Endothelial cell of umbilical vein (primary cell): ENCODE measurements at regions not wholly inside any gene's neighbourhood (a gene's known extent, or its start where the extent isn't known, plus 50 kb on each side); places are given as distances from the start of the nearest gene placed in this dataset.

ENCODE experiments used
- BruUV-seq: library from RNA; stranded (reverse); fragments of 400-500 nt; replicated peaks from 2 replicates; lab custom pipeline; 2021; lab: Mats Ljungman, UMichigan
- CTCF ChIA-PET: fragments of 300-600, 350-600 bp; sonication (Branson Sonifier 250); formaldehyde crosslinking; loops from one replicate; lab custom pipeline; 2021; ENCODE audit warnings: antibody characterized with exemption, inconsistent platforms; lab: Charles Lee
- POLR2A ChIA-PET: fragments of 300-600, 350-600 bp; sonication (Branson Sonifier 250); formaldehyde crosslinking; loops from one replicate; lab custom pipeline; 2021; ENCODE audit warnings: antibody characterized with exemption, inconsistent platforms; lab: Charles Lee
- DNase-seq: peaks from one replicate; pipeline ENCODE4 v3.0.0-alpha.2; 2011; ENCODE audit warnings: low read depth, low spot score
- FAIRE-seq: peaks from 2 replicates; lab custom pipeline; 2011; peaks lifted over from hg19 to GRCh38; lab: Jason Lieb, UNC
- H2AFZ ChIP-seq: 2 replicates; pipeline ENCODE4 v1.6.0; 2012; ENCODE audit warnings: low read depth, low read length, control low read depth, inconsistent platforms
- H3K27ac ChIP-seq: 2 replicates; pipeline ENCODE4 v1.5.1; 2011; ENCODE audit warnings: low read depth, mild to moderate bottlenecking, control low read depth, low read length, moderate library complexity; ENCODE audit not compliant: insufficient read depth
- H3K27me3 ChIP-seq, 2 experiments: 2 replicates each; pipeline versions ENCODE4 v1.6.0 to v1.6.1; 2011; ENCODE audit warnings: low read length in 2 of 2, mixed read lengths in 1 of 2; ENCODE audit not compliant: control insufficient read depth in 2 of 2, insufficient read depth in 2 of 2
- H3K36me3 ChIP-seq, 2 experiments: 2 replicates in 1 of 2; 3 replicates in 1 of 2; pipeline ENCODE4 v1.5.1; 2011; ENCODE audit warnings: low read length in 2 of 2, mild to moderate bottlenecking in 1 of 2, moderate library complexity in 1 of 2; ENCODE audit not compliant: control insufficient read depth in 2 of 2, insufficient read depth in 2 of 2; ENCODE audit errors: extremely low read depth in 1 of 2
- H3K4me1 ChIP-seq: 3 replicates; pipeline ENCODE4 v1.5.1; 2011; ENCODE audit warnings: mild to moderate bottlenecking, low read length; ENCODE audit not compliant: control insufficient read depth, insufficient read depth; ENCODE audit errors: extremely low read depth
- H3K4me2 ChIP-seq: 2 replicates; pipeline ENCODE4 v1.6.1; 2011; ENCODE audit warnings: low read length, control low read depth, mixed read lengths; ENCODE audit not compliant: insufficient read depth
- H3K4me3 ChIP-seq, 3 experiments: fragments of 200-600 bp in 1 of 3; sonication (generic), shearing (Covaris generic) in 1 of 3; replicated peaks in 1 of 3; 2 replicates each; pipeline ENCODE4 v1.5.1; 2011 to 2016; ENCODE audit warnings: control low read depth in 3 of 3, low read length in 3 of 3, mild to moderate bottlenecking in 2 of 3, inconsistent platforms in 1 of 3, low read depth in 1 of 3, moderate library complexity in 1 of 3; ENCODE audit not compliant: insufficient read depth in 1 of 3
- H3K79me2 ChIP-seq: 2 replicates; pipeline ENCODE4 v1.6.0; 2012; ENCODE audit warnings: low read length, inconsistent platforms; ENCODE audit not compliant: control insufficient read depth, insufficient read depth
- H3K9ac ChIP-seq: replicated peaks from 2 replicates; pipeline ENCODE3; 2011; ENCODE audit warnings: low read length, control low read depth; ENCODE audit not compliant: insufficient read depth; ENCODE audit errors: extremely low read depth
- H3K9me1 ChIP-seq: replicated peaks from 3 replicates; pipeline ENCODE4 v1.6.0; 2011; ENCODE audit warnings: mild to moderate bottlenecking, low read length; ENCODE audit not compliant: control insufficient read depth, insufficient read depth; ENCODE audit errors: extremely low read depth
- H3K9me3 ChIP-seq: replicated peaks from 2 replicates; pipeline ENCODE4 v1.5.1; 2012; ENCODE audit warnings: low read length, inconsistent platforms; ENCODE audit not compliant: control insufficient read depth, insufficient read depth
- H4K20me1 ChIP-seq: replicated peaks from 2 replicates; pipeline ENCODE3; 2011; ENCODE audit warnings: mild to moderate bottlenecking, low read length; ENCODE audit not compliant: control insufficient read depth, insufficient read depth; ENCODE audit errors: extremely low read depth
- EZH2 ChIP-seq: IDR thresholded peaks from 2 replicates; pipeline ENCODE4 v1.6.1; 2012; ENCODE audit warnings: borderline replicate concordance, low read depth, mild to moderate bottlenecking, moderate library complexity, low read length, inconsistent platforms; ENCODE audit not compliant: severe bottlenecking
- FOS ChIP-seq: IDR thresholded peaks from 2 replicates; pipeline ENCODE4 v1.6.1; 2011; ENCODE audit warnings: mild to moderate bottlenecking, low read length, moderate library complexity, borderline replicate concordance; ENCODE audit not compliant: insufficient read depth
- GATA2 ChIP-seq: IDR thresholded peaks from 2 replicates; pipeline ENCODE4 v1.7.0; 2011; ENCODE audit warnings: low read depth, mild to moderate bottlenecking, moderate library complexity, mixed read lengths, low read length; ENCODE audit not compliant: insufficient read length, insufficient read depth
- JUN ChIP-seq: IDR thresholded peaks from 2 replicates; pipeline ENCODE4 v1.6.1; 2011; ENCODE audit warnings: borderline replicate concordance, low read depth; ENCODE audit not compliant: insufficient read length, insufficient read depth
- MYC ChIP-seq: IDR thresholded peaks from one replicate; pipeline ENCODE4 v1.6.1; 2011; ENCODE audit warnings: mild to moderate bottlenecking, low read depth, low read length
- POLR2A ChIP-seq: IDR thresholded peaks from 2 replicates; pipeline ENCODE4 v1.6.1; 2012; ENCODE audit warnings: low read depth, mild to moderate bottlenecking, control low read depth, low read length
- POLR2AphosphoS5 ChIP-seq: IDR thresholded peaks from 2 replicates; pipeline ENCODE4 v1.6.1; 2012; ENCODE audit warnings: low read depth, mild to moderate bottlenecking, control low read depth, low read length, moderate library complexity; ENCODE audit not compliant: insufficient read depth
- dilution Hi-C: fragments of 300-500 bp; cut with MboI; formaldehyde crosslinking; loops from one replicate; pipeline ENCODE4 v1.15.0; 2019; ENCODE audit warnings: low sequenced_read_pairs; ENCODE audit not compliant: extremely low pct_ligation_motif_present
- intact Hi-C: fragments of 100-400 bp; cut with micrococcal nuclease; formaldehyde crosslinking; loops from one replicate; pipeline ENCODE4 v1.10.0; 2022
- TF ChIP-seq, protein P1 (sequence below): IDR thresholded peaks from 2 replicates; pipeline ENCODE4 v1.6.1; 2011; ENCODE audit not compliant: insufficient read depth, insufficient read length
- TF ChIP-seq, protein P2 (sequence below), 2 donors: IDR thresholded peaks; 1 replicate in 1 of 2; 2 replicates in 1 of 2; pipeline ENCODE4 v1.5.1; 2011; ENCODE audit warnings: low read length in 2 of 2, mild to moderate bottlenecking in 2 of 2, moderate library complexity in 2 of 2, control low read depth in 1 of 2, inconsistent platforms in 1 of 2, low read depth in 1 of 2; ENCODE audit not compliant: insufficient read depth in 1 of 2; ENCODE audit errors: extremely low read depth in 1 of 2

DNA sequence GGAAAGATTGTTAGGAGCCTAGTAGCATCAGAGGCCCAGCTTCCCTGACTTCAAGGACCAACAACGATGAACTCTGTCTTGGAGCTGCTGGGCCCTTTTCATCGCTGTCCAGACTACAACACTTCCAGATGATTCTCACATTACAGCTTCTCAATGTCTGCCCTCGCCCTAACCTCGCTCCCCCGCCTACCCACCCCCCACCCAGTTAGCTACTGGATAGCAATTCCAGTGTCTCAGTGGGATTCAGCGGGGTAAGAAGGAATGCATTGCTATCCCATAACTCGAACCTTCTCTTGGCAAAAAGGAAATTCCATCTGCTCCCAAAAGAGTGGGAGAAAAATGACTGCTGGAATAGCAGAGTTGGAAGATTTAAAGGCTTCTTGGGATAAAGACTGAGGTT lies 65.0 kb downstream of the RPL37A start:
- Histone ChIP-seq H3K9me1 (no peaks in the 10 kb centered on the region), H3K9ac (no peak overlapping the region), H3K27me3 (peaks cover 0 to 4% of the 10 kb centered on the region in 2 experiments), H3K36me3 (no peaks in the 10 kb centered on the region), H3K9me3 (no peaks in the 10 kb centered on the region), H3K4me3 (no peak overlapping the region), H4K20me1 (no peaks in the 10 kb centered on the region), H3K4me2 (no peak overlapping the region), H3K4me1 (no peaks in the 10 kb centered on the region), H3K79me2 (no peaks in the 10 kb centered on the region), H3K27ac (no peak overlapping the region), H2AFZ (no peak overlapping the region)
- FAIRE-seq (no peak), DNase-seq (no peak)
- BruUV-seq, result no TSS peak
- no peak for TF ChIP-seq JUN
- no peak for TF ChIP-seq GATA2
- TF ChIP-seq MYC, result no peak
- TF ChIP-seq FOS, result no peak
- TF ChIP-seq, protein P1, sequence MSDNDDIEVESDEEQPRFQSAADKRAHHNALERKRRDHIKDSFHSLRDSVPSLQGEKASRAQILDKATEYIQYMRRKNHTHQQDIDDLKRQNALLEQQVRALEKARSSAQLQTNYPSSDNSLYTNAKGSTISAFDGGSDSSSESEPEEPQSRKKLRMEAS, result no peak
- no peak for TF ChIP-seq EZH2
- no peak for TF ChIP-seq POLR2AphosphoS5
- no peak for TF ChIP-seq POLR2A
- TF ChIP-seq, protein P2, sequence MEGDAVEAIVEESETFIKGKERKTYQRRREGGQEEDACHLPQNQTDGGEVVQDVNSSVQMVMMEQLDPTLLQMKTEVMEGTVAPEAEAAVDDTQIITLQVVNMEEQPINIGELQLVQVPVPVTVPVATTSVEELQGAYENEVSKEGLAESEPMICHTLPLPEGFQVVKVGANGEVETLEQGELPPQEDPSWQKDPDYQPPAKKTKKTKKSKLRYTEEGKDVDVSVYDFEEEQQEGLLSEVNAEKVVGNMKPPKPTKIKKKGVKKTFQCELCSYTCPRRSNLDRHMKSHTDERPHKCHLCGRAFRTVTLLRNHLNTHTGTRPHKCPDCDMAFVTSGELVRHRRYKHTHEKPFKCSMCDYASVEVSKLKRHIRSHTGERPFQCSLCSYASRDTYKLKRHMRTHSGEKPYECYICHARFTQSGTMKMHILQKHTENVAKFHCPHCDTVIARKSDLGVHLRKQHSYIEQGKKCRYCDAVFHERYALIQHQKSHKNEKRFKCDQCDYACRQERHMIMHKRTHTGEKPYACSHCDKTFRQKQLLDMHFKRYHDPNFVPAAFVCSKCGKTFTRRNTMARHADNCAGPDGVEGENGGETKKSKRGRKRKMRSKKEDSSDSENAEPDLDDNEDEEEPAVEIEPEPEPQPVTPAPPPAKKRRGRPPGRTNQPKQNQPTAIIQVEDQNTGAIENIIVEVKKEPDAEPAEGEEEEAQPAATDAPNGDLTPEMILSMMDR (IDR thresholded peaks at IDR 0.05; ENCODE audit: extremely low read depth in 1 of 2, insufficient read depth in 1 of 2, low read depth in 1 of 2, low read length in 2 of 2), result no peak
- POLR2A ChIA-PET, result no interaction called here
- intact Hi-C loops (no loop called here), dilution Hi-C loops (no loop called here)
- CTCF ChIA-PET, result interaction anchor here (1.0 kb wide), 1 partner anchor 12 kb away, joined by 3 read pairs; no protein-coding TSS in a partner anchor
